T-cell (primary cell): ENCODE measurements at regions not wholly inside any gene's neighbourhood (a gene's known extent, or its start where the extent isn't known, plus 50 kb on each side); places are given as distances from the start of the nearest gene placed in this dataset.

Source experiments
- ATAC-seq, 4 experiments: fragments of 200-7000 bp in 3 of 4; fragments of 150-1000 bp in 1 of 4; cut with Tn5 transposase; replicated peaks in 1 of 4; 1 replicate in 3 of 4; 2 replicates in 1 of 4; pipeline ENCODE4 v1.10.0; 2021; ENCODE audit warnings: moderate library complexity in 3 of 4, mild to moderate bottlenecking in 2 of 4, moderate number of reproducible peaks in 1 of 4
- CTCF ChIA-PET, 2 donors: fragments of 300-600 bp; sonication (Branson Sonifier 250); formaldehyde crosslinking; loops; one replicate each; lab custom pipeline; 2022; ENCODE audit warnings: antibody characterized with exemption in 2 of 2; lab: Charles Lee
- POLR2A ChIA-PET, 2 donors: fragments of 300-600 bp; sonication (Branson Sonifier 250); formaldehyde crosslinking; loops; one replicate each; lab custom pipeline; 2022; ENCODE audit warnings: antibody characterized with exemption in 2 of 2; lab: Charles Lee
- DNase-seq, 35 experiments: peaks; one replicate each; pipeline versions ENCODE4 v3.0.0 to v3.0.0-alpha.2; 2013 to 2023
- H3K27ac ChIP-seq: one replicate; pipeline ENCODE4 v1.5.1; 2013; ENCODE audit warnings: low read length
- H3K27me3 ChIP-seq, 2 experiments: replicated peaks in 1 of 2; 1 replicate in 1 of 2; 2 replicates in 1 of 2; pipeline versions ENCODE4 v1.6.1 to v1.7.0; 2013; ENCODE audit warnings: low read length in 1 of 2, mixed read lengths in 1 of 2; ENCODE audit not compliant: control insufficient read depth in 2 of 2, insufficient read depth in 2 of 2; ENCODE audit errors: extremely low read depth in 1 of 2
- H3K36me3 ChIP-seq, 2 donors: 1 replicate in 1 of 2; 2 replicates in 1 of 2; pipeline versions ENCODE4 v1.6.1 to v1.7.0; 2013; ENCODE audit warnings: low read length in 1 of 2; ENCODE audit not compliant: control insufficient read depth in 2 of 2, insufficient read depth in 1 of 2; ENCODE audit errors: extremely low read depth in 1 of 2
- H3K4me1 ChIP-seq, 2 experiments: 1 replicate in 1 of 2; 2 replicates in 1 of 2; pipeline versions ENCODE4 v1.6.1 to v1.7.0; 2013; ENCODE audit warnings: low read length in 2 of 2, mixed read lengths in 1 of 2; ENCODE audit not compliant: insufficient read depth in 2 of 2, control insufficient read depth in 1 of 2; ENCODE audit errors: extremely low read depth in 1 of 2
- H3K4me3 ChIP-seq, 2 donors: 1 replicate in 1 of 2; 2 replicates in 1 of 2; pipeline versions ENCODE4 v1.5.1 to v1.7.0; 2013; ENCODE audit warnings: mild to moderate bottlenecking in 2 of 2, low read length in 1 of 2, moderate library complexity in 1 of 2; ENCODE audit not compliant: control insufficient read depth in 1 of 2; ENCODE audit errors: extremely low read depth in 1 of 2
- H3K9me3 ChIP-seq: 2 replicates; pipeline ENCODE4 v1.7.0; 2013
- H3K27ac Mint-ChIP-seq, 2 donors: one replicate each; pipeline ENCODE4 v1.8.0; 2020 to 2021; ENCODE audit warnings: mild to moderate bottlenecking in 2 of 2, mixed read lengths in 2 of 2
- H3K27me3 Mint-ChIP-seq, 2 donors: one replicate each; pipeline ENCODE4 v1.8.0; 2021 to 2022; ENCODE audit warnings: mixed read lengths in 2 of 2
- H3K36me3 Mint-ChIP-seq: one replicate; pipeline ENCODE4 v1.8.0; 2021; ENCODE audit warnings: mixed read lengths
- H3K4me1 Mint-ChIP-seq, 3 donors: one replicate each; pipeline ENCODE4 v1.8.0; 2020 to 2022; ENCODE audit warnings: mixed read lengths in 3 of 3, mild to moderate bottlenecking in 1 of 3
- H3K4me3 Mint-ChIP-seq, 3 donors: one replicate each; pipeline ENCODE4 v1.8.0; 2020 to 2022; ENCODE audit warnings: mild to moderate bottlenecking in 3 of 3, mixed read lengths in 3 of 3, moderate library complexity in 3 of 3
- H3K9me3 Mint-ChIP-seq, 3 donors: one replicate each; pipeline ENCODE4 v1.8.0; 2020 to 2022; ENCODE audit warnings: mixed read lengths in 3 of 3
- WGBS: methylation state at CpG from one replicate; pipeline ENCODE4 v1.1.5; 2013; ENCODE audit warnings: missing lambda C conversion rate; ENCODE audit not compliant: insufficient coverage; 5-methylcytosine and 5-hydroxymethylcytosine counted together

DNA sequence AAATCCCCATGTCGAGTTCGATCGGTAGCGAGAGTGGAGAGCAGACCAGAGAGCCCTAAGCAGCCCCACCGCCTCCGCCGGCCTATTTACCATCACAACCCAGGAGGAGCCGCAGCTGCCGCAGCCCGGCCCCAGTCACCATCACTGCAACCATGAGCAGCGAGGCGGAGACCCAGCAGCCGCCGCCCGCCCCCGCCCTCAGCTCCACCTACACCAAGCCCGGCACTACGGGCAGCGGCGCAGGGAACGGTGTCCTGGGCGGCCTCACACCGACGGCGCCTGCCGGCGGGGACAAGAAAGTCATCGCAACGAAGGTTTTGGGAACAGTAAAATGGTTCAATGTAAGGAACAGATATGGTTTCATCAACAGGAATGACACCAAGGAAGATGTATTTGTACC lies 89.5 kb upstream of the TPM1 start:
- Mint-ChIP-seq H3K4me3 (no peak overlapping the region), H3K9me3 (no peaks in the 10 kb centered on the region), H3K36me3 (no peaks in the 10 kb centered on the region), H3K4me1 (no peaks in the 10 kb centered on the region), H3K27me3 (peaks cover 48 to 55% of the 10 kb centered on the region in 2 donors), H3K27ac (no peak overlapping the region)
- Histone ChIP-seq H3K4me3 (no peak overlapping the region), H3K36me3 (no peaks in the 10 kb centered on the region), H3K27me3 (peaks cover 3 to 26% of the 10 kb centered on the region in 2 experiments), H3K9me3 (no peaks in the 10 kb centered on the region), H3K27ac (no peak overlapping the region), H3K4me1 (no peaks in the 10 kb centered on the region)
- 31% methylated on average over 26 of the region's 29 CpGs for WGBS
- no peak for DNase-seq
- ChIA-PET CTCF (no interaction called here), POLR2A (no interaction called here)
- no peak for ATAC-seq

DNA sequence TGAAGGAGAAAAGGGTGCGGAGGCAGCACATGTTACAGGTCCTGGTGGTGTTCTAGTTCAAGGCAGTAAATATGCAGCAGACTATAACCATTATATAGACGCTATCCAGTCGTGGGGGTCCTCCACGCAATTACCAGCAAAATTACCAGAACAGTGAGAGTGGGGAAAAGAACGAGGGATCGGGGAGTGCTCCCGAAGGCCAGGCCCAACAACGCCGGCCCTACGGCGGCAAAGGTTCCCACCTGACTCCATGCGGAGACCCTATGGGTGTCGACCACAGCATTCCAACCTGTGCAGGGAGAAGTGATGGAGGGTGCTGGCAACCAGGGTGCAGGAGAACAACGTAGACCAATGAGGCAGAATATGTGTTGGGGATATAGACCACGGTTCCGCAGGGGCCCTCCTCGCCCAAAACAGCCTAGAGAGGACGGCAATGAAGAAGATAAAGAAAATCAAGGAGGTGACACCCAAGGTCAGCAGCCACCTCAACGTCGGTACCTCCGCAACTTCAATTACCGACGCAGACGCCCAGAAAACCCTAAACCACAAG lies 89.0 kb upstream of the TPM1 start:
- no peak overlapping the region for H3K4me3 Mint-ChIP-seq
- ATAC-seq, result no peak
- no peak for DNase-seq
- H3K27me3 Mint-ChIP-seq, result peaks cover 42 to 50% of the 10 kb centered on the region in 2 donors
- H3K9me3 Mint-ChIP-seq, result no peaks in the 10 kb centered on the region
- CTCF ChIA-PET, result no interaction called here
- H3K27ac Mint-ChIP-seq, result no peak overlapping the region
- no peaks in the 10 kb centered on the region for H3K4me1 ChIP-seq
- no peaks in the 10 kb centered on the region for H3K9me3 ChIP-seq
- no peaks in the 10 kb centered on the region for H3K36me3 Mint-ChIP-seq
- H3K27ac ChIP-seq, result no peak overlapping the region
- 93% methylated on average over 13 of the region's 24 CpGs for WGBS
- H3K36me3 ChIP-seq, result no peaks in the 10 kb centered on the region
- H3K4me3 ChIP-seq, result no peak overlapping the region
- no peaks in the 10 kb centered on the region for H3K4me1 Mint-ChIP-seq
- H3K27me3 ChIP-seq, result peaks cover 3 to 26% of the 10 kb centered on the region in 2 experiments
- POLR2A ChIA-PET, result no interaction called here

DNA sequence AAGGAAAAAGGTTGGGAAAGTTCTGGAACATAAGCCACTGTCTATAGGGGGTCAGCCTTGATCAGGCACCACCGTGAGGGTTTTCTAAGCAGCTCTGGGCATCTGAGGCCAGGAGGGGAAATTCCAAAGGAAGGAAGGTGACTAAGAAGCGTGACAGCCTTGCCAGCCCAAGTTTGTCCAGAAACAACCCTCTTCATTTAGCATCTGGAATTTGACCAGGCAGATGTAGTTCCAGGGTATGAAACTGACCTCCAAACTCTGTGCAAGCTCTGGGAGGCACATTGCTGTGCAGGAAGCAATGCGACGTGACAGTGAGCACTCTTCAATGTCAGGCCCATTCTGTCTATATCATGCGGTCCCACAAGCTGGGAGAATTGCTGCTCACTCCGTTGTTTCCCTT lies 85.4 kb upstream of the TPM1 start:
- no peaks in the 10 kb centered on the region for H3K4me1 Mint-ChIP-seq

DNA sequence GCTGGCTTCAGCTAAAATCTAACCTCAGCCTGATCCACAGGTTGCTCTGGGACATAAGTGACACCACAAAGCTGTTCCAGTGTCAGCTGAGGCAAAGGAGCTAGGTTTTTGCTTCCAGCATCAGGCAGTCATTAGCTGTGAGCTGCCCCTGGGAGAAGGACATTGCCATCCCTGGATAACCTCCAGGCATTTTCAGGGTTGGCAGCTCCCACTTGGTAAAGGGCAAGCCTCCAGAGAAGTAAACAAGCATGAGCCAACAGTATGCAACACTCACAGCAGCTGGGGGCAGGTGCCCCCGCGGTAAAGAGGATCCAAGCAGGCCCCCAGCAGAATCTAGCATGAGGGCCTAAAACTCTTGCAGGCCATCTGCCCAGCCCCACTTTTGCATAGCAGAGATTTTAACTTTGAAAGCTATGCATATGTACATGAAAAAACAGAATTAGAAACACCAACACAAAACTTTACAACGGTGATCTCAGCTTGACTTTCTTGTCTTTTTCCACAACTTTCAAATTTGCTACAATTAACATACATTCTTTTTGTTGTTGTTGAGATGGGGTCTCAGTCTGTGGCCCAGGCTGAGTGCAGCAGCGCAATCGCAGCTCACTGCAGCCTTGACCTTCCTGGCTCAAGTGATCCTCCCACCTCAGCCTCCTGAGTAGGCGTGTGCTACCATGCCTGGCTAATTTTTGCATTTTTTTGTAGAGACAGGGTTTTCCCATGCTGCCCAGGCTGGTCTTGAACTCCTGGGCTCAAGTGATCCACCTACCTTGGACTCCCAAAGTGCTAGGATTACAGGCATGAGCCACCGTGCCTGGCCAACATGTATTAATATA lies 83.8 kb upstream of the TPM1 start:
- peaks cover 3 to 4% of the 10 kb centered on the region in 2 donors for H3K27me3 Mint-ChIP-seq
- Histone ChIP-seq H3K4me3 (no peak overlapping the region), H3K36me3 (no peaks in the 10 kb centered on the region), H3K4me1 (no peaks in the 10 kb centered on the region), H3K27me3 (peaks cover 0 to 9% of the 10 kb centered on the region in 2 experiments), H3K9me3 (no peaks in the 10 kb centered on the region), H3K27ac (no peak overlapping the region)
- no peak for DNase-seq
- H3K36me3 Mint-ChIP-seq, result no peaks in the 10 kb centered on the region
- H3K9me3 Mint-ChIP-seq, result no peaks in the 10 kb centered on the region
- ATAC-seq, result no peak
- H3K27ac Mint-ChIP-seq, result no peak overlapping the region
- ChIA-PET CTCF (no interaction called here), POLR2A (no interaction called here)
- H3K4me1 Mint-ChIP-seq, result no peaks in the 10 kb centered on the region
- 88% methylated on average over 3 of the region's 7 CpGs for WGBS
- H3K4me3 Mint-ChIP-seq, result no peak overlapping the region

More for the DNA sequence above, 85.4 kb upstream of the TPM1 start:
- peaks cover 13 to 18% of the 10 kb centered on the region in 2 donors for H3K27me3 Mint-ChIP-seq
- no peaks in the 10 kb centered on the region for H3K9me3 Mint-ChIP-seq
- Histone ChIP-seq H3K4me3 (no peak overlapping the region), H3K36me3 (no peaks in the 10 kb centered on the region), H3K9me3 (no peaks in the 10 kb centered on the region), H3K4me1 (no peaks in the 10 kb centered on the region), H3K27ac (no peak overlapping the region), H3K27me3 (peaks cover 0 to 18% of the 10 kb centered on the region in 2 experiments)
- no peaks in the 10 kb centered on the region for H3K36me3 Mint-ChIP-seq
- no peak for DNase-seq
- ATAC-seq, result no peak
- WGBS, result 77% methylated on average over 6 of the region's 6 CpGs
- ChIA-PET CTCF (no interaction called here), POLR2A (no interaction called here)
- H3K27ac Mint-ChIP-seq, result no peak overlapping the region
- H3K4me3 Mint-ChIP-seq, result no peak overlapping the region

DNA sequence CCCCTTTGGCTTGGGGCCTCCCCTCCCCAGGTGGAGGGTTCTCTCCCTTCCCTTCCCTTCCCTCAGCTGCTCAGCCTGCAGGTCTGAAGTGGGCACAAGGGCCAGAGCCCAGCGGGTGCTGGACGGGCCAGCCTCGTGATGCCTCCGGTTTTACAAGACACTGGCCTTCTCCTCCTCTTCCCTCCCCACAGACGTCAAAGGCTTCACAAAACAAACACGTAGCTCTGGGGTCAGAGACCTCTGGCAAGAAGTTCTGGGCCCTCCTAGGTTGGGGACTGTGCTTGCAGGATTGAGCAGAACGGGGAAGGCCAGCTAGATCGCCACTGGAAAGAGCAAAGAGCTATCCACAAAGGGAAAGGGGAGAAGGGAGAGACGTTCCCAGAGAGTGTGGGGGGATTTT lies 81.4 kb upstream of the TPM1 start:
- Mint-ChIP-seq H3K9me3 (no peaks in the 10 kb centered on the region), H3K27ac (no peak overlapping the region), H3K27me3 (no peaks in the 10 kb centered on the region), H3K4me3 (no peak overlapping the region), H3K36me3 (no peaks in the 10 kb centered on the region), H3K4me1 (no peaks in the 10 kb centered on the region)
- no peak overlapping the region for H3K4me3 ChIP-seq
- 65% methylated on average over 7 of the region's 9 CpGs for WGBS
- ChIA-PET CTCF (no interaction called here), POLR2A (no interaction called here)
- H3K27ac ChIP-seq, result no peak overlapping the region
- peaks cover 0 to 9% of the 10 kb centered on the region in 2 experiments for H3K27me3 ChIP-seq
- H3K4me1 ChIP-seq, result no peaks in the 10 kb centered on the region
- DNase-seq, result no peak
- no peaks in the 10 kb centered on the region for H3K9me3 ChIP-seq
- ATAC-seq, result no peak
- no peaks in the 10 kb centered on the region for H3K36me3 ChIP-seq

DNA sequence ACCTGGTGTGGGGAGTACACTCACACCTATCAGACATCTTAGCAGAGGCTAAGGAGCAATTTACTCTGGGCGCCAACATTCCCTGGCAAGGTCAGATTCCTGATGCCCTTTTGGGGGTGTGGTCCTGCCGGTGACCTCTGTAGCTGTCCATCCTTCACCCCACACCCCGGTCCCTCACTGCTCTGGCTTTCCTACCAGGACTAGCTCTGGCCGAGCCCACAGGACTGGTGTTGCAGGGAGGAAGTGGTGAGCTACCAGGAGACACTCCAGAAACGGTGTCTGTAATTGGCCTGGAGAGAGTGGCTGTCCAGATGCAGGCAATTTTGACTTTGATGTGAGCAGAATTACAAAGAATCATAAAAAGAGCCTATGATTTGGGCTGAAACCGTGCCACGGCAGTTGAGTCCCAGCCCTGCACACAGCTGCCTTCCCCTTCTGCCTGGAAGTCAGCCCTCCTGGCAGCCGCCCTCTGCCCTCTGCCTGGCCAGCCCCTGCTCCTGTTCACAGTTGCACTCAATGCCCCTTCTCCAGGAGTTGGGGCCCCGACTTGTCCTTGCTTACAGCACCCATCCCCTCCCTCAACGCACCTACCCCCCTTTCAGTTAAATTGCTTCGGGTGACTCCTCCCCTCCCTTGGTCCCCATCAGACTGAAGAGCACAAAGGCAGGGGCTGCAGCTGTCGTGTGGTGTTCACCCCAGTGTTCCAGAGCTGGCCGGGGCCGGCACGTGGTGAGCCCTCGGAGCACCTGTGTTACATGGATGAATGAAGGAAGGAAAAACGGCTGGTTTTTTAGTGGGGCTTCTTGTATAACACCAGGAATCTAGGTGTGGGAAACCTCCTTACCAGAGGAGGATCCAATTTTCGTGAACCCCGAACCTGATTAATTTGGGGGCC lies 80.2 kb upstream of the TPM1 start:
- H3K27me3 Mint-ChIP-seq, result no peaks in the 10 kb centered on the region
- H3K4me3 ChIP-seq, result no peak overlapping the region
- H3K36me3 ChIP-seq, result no peaks in the 10 kb centered on the region
- ChIA-PET POLR2A (no interaction called here), CTCF (no interaction called here)
- H3K36me3 Mint-ChIP-seq, result no peaks in the 10 kb centered on the region
- H3K4me1 Mint-ChIP-seq, result no peaks in the 10 kb centered on the region
- H3K9me3 Mint-ChIP-seq, result no peaks in the 10 kb centered on the region
- H3K27ac ChIP-seq, result no peak overlapping the region
- no peak overlapping the region for H3K27ac Mint-ChIP-seq
- H3K27me3 ChIP-seq, result peaks cover 0 to 9% of the 10 kb centered on the region in 2 experiments
- H3K9me3 ChIP-seq, result no peaks in the 10 kb centered on the region
- no peaks in the 10 kb centered on the region for H3K4me1 ChIP-seq
- no peak overlapping the region for H3K4me3 Mint-ChIP-seq
- WGBS, result 75% methylated on average over 6 of the region's 19 CpGs
- ATAC-seq, result no peak
- no peak for DNase-seq
